Lower leg skin (tissue), 4 donors: ENCODE measurements at regions not wholly inside any gene's neighbourhood (a gene's known extent, or its start where the extent isn't known, plus 50 kb on each side); places are given as distances from the start of the nearest gene placed in this dataset.
"Not testable (repeated sequence)": the region's sequence is repeated elsewhere in the genome, so short reads cannot be mapped to it uniquely, and the experiment has no call there.

Source experiments
- DNase-seq, 2 donors: peaks; one replicate each; pipeline ENCODE4 v3.0.0-alpha.2; 2019; ENCODE audit warnings: low spot score in 2 of 2
- H3K4me3 ChIP-seq: fragments of 200-600 bp; sonication (generic); 2 replicates; pipeline ENCODE4 v1.5.1; 2017; ENCODE audit warnings: mild to moderate bottlenecking, low read depth; ENCODE audit not compliant: poor library complexity, severe bottlenecking
- POLR2A ChIP-seq, 2 donors: fragments of 450-650 bp; IDR thresholded peaks; one replicate each; pipeline ENCODE4 v1.6.1; 2016 to 2017; ENCODE audit warnings: antibody characterized with exemption in 2 of 2, mild to moderate bottlenecking in 1 of 2, moderate library complexity in 1 of 2
- WGBS, 2 donors: methylation state at CpG; one replicate each; pipeline ENCODE4 v1.1.5; 2018; 5-methylcytosine and 5-hydroxymethylcytosine counted together
- intact Hi-C: fragments of 100-400 bp; cut with DNase I; formaldehyde crosslinking; loops from one replicate; pipeline ENCODE4 v1.15.0; 2023; ENCODE audit warnings: low total_unique reads
- TF ChIP-seq, protein P1 (sequence below), 3 donors: fragments of 450-650 bp; IDR thresholded peaks; one replicate each; pipeline ENCODE4 v1.5.1; 2016; ENCODE audit warnings: antibody characterized with exemption in 3 of 3, mild to moderate bottlenecking in 3 of 3, moderate library complexity in 2 of 3

DNA sequence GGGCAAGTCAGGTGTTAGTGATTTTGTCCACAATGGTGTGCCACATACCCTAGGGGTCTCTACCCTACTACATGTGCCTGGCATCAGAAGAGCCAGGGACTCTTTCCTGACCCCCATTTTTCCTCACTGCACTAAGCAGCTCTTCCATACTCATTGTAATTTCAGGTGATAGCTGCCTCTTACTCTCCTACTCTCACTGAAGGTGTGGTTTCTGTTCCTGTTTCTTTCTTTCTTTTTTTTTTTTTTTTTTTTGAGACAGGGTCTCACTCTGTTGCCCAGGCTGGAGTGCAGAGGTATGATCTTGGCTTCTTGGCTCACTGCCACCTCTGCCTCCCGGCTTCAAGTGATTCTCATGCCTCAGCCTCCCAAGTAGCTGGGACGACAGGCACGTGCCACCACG, 164.9 kb upstream of the USP9X start:
- no peak for TF ChIP-seq POLR2A (IDR thresholded peaks at IDR 0.05)
- TF ChIP-seq, protein P1, sequence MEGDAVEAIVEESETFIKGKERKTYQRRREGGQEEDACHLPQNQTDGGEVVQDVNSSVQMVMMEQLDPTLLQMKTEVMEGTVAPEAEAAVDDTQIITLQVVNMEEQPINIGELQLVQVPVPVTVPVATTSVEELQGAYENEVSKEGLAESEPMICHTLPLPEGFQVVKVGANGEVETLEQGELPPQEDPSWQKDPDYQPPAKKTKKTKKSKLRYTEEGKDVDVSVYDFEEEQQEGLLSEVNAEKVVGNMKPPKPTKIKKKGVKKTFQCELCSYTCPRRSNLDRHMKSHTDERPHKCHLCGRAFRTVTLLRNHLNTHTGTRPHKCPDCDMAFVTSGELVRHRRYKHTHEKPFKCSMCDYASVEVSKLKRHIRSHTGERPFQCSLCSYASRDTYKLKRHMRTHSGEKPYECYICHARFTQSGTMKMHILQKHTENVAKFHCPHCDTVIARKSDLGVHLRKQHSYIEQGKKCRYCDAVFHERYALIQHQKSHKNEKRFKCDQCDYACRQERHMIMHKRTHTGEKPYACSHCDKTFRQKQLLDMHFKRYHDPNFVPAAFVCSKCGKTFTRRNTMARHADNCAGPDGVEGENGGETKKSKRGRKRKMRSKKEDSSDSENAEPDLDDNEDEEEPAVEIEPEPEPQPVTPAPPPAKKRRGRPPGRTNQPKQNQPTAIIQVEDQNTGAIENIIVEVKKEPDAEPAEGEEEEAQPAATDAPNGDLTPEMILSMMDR (IDR thresholded peaks at IDR 0.05): no peak
- DNase-seq: no peak
- H3K4me3 ChIP-seq: no peak overlapping the region
- 90 to 94% methylated on average over 3 to 4 of the region's 4 CpGs for WGBS, 2 donors
- intact Hi-C loops: no loop called here

DNA sequence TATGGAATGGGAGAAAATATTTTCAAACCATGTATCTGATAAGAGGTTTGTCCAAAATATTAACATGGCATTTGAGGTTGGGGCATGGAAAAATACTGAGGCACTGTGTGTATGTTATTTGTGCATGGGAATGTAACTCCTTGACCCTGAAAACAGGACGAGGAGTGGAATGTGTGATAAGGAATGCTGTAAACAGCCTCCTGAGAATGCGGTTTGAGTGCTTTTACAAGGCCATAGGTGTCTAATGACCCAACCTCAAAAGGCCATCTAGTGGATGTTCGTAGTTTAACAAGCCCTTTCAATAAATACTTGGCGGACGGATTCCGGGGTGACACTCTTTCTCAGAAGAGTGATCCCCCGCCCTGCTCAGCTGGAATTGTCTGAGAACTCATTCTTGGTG, 162.9 kb upstream of the USP9X start:
- intact Hi-C loops: no loop called here
- no peak for TF ChIP-seq POLR2A (IDR thresholded peaks at IDR 0.05)
- TF ChIP-seq, protein P1 (IDR thresholded peaks at IDR 0.05): no peak
- no peak overlapping the region for H3K4me3 ChIP-seq
- 28 to 47% methylated on average over 7 of the region's 7 CpGs for WGBS, 2 donors
- no peak for DNase-seq

DNA sequence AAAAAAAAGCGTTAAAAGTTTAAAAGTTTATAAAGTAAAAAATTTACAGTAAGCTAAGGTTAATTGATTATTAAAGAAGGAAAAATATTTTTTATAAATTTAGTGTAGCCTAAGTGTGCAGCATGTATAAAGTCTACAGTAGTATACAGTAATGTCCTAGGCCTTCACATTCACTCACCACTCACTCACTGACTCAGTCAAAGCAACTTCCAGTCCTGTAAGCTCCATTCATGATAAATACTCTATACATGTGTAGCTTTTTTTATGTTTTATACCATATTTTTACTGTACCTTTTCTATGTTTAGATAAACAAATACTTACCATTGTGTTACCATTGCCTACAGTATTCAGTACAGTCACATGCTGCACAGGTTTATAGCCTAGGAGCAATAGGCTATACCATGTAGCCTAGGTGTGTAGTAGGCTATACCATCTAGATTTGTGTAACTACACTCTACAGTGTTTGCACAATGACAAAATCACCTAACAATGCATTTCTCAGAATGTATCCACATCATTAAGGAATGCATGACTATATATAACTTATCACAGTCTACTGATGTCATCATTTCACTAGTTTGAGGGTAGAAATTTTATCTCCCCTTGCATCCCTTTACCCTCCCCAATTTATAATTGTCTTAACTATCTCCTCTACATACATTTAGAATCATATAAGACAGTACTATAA, 158.4 kb upstream of the USP9X start:
- DNase-seq, H3K4me3 ChIP-seq, intact Hi-C loops: not testable (repeated sequence)
- 92 to 94% methylated on average over 1 of the region's 1 CpG for WGBS, 2 donors

DNA sequence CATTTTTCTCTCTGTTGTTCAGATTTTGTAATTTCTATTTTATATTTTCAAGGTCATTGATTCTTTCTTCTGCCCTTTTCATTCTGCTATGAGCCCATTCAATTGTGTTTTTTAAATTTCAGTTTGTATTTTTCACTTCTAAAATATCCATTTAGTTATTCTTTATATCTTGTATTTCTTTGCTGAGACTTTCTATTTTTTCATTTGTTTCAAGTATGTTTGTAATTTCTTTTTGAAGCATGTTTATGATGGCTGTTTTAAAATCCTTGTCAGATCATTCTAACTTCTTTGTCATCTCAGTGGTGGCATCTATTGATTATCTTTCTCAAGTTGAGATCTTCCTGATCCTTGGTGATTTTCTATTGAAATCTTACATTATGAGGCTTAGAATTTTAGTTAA, 157.2 kb upstream of the USP9X start:
- H3K4me3 ChIP-seq: no peak overlapping the region
- TF ChIP-seq POLR2A (IDR thresholded peaks at IDR 0.05): no peak
- TF ChIP-seq, protein P1 (IDR thresholded peaks at IDR 0.05): no peak
- intact Hi-C loops: no loop called here
- DNase-seq: no peak

DNA sequence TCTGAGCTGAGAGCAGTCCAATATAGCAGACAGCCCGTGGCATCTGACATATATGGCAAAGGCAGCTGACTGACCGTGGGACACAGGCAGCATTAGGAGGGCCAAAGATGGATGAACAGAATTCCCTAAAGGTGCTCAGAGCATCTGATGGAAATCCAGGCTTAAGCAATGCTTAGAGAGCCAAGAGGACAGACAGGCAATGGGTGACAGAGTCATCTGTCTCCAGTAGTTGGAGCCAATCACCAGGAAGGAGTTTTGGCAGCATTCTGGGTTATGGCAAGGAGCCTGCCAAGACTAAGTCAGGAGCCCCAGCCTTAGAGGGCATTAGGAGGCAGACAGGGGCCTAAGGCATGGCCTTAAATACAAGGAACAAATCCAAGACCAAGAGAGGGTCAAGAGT, 153.3 kb upstream of the USP9X start:
- TF ChIP-seq POLR2A (IDR thresholded peaks at IDR 0.05): no peak
- TF ChIP-seq, protein P1 (IDR thresholded peaks at IDR 0.05): no peak
- WGBS, 2 donors: 83% methylated on average over 2 of the region's 2 CpGs; no CpG with 5 or more reads in 1 of the 2 donors
- intact Hi-C loops: no loop called here
- no peak for DNase-seq
- H3K4me3 ChIP-seq: no peak overlapping the region

DNA sequence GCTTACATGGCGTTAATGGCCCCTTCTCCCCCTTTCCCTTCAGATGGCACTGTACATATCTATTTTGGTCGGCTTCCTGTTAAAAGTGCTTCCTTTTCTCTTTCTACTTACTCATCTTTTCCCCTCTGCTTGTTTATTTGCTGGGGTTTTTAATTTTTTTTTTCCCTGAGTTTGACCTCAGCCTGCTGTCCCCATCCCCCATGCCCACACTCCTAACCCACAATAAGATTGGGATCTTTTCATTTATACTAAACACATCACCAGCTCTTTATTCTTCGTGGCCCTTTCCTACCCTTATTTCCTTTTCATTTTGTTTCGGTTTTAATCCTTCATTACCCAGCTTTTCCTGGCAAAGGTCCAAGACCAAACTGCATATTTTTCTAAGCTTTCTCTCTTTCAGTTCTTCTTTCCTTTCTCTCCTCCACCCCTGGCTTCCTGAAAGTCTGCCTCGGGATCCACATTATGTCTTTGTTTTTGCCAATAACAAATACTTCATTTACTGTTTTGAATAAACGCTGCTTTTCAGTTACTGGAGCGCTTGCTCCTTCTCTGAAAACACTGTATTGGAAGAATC, 152.0 kb upstream of the USP9X start:
- peak in 1 of 2 donors; percentile 17 for DNase-seq
- WGBS, 2 donors: 9 to 39% methylated on average over 7 of the region's 7 CpGs

More for the DNA sequence above, 152.0 kb upstream of the USP9X start:
- intact Hi-C loops: no loop called here
- H3K4me3 ChIP-seq: no peak overlapping the region
- TF ChIP-seq, protein P1 (IDR thresholded peaks at IDR 0.05): no peak
- no peak for TF ChIP-seq POLR2A (IDR thresholded peaks at IDR 0.05)
